Epithelial cell of proximal tubule (primary cell): ENCODE measurements at regions not wholly inside any gene's neighbourhood (a gene's known extent, or its start where the extent isn't known, plus 50 kb on each side); places are given as distances from the start of the nearest gene placed in this dataset.

ENCODE experiments used
- DNase-seq: peaks from one replicate; pipeline ENCODE4 v3.0.0-alpha.2; 2011; ENCODE audit warnings: low read depth
- H3K4me3 ChIP-seq: 2 replicates; pipeline ENCODE4 v1.5.1; 2011; ENCODE audit warnings: low read depth, mild to moderate bottlenecking, low read length
- TF ChIP-seq, protein P1 (sequence below): conservative IDR thresholded peaks from 2 replicates; pipeline ENCODE4 v1.5.1; 2012; ENCODE audit warnings: low read depth, mild to moderate bottlenecking, low read length

DNA sequence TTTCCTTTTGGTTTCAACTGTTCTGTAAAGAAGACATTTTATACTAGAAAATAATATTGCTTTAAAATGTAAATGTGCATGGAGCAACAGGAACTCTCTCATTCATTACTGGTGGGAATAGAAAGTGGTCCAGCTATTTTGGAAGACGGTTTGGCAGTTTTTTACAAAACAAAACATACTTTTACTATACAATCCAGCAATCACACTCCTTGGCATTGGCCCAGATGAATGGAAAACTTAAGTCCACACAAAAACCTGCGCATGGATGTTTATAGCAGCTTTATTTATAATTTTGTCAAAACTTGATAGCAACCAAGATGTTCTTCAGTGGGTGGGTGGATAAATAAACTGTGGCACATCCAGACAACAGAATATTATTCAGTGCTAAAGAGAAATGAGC lies 49.9 kb upstream of the SEPTIN5 start:
- TF ChIP-seq, protein P1, sequence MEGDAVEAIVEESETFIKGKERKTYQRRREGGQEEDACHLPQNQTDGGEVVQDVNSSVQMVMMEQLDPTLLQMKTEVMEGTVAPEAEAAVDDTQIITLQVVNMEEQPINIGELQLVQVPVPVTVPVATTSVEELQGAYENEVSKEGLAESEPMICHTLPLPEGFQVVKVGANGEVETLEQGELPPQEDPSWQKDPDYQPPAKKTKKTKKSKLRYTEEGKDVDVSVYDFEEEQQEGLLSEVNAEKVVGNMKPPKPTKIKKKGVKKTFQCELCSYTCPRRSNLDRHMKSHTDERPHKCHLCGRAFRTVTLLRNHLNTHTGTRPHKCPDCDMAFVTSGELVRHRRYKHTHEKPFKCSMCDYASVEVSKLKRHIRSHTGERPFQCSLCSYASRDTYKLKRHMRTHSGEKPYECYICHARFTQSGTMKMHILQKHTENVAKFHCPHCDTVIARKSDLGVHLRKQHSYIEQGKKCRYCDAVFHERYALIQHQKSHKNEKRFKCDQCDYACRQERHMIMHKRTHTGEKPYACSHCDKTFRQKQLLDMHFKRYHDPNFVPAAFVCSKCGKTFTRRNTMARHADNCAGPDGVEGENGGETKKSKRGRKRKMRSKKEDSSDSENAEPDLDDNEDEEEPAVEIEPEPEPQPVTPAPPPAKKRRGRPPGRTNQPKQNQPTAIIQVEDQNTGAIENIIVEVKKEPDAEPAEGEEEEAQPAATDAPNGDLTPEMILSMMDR, result no peak
- no peak overlapping the region for H3K4me3 ChIP-seq
- no peak for DNase-seq
